Caco-2 (cell line): ENCODE measurements at regions not wholly inside any gene's neighbourhood (a gene's known extent, or its start where the extent isn't known, plus 50 kb on each side); places are given as distances from the start of the nearest gene placed in this dataset.

Experiments used
- BruUV-seq: library from RNA; stranded (reverse); fragments of 400-500 nt; replicated peaks from 2 replicates; lab custom pipeline; 2021; lab: Mats Ljungman, UMichigan
- CTCF ChIA-PET: fragments of 300-600 bp; sonication (Branson Sonifier 250); formaldehyde crosslinking; loops from one replicate; lab custom pipeline; 2022; ENCODE audit warnings: antibody characterized with exemption; lab: Charles Lee
- POLR2A ChIA-PET: fragments of 300-600 bp; sonication (Branson Sonifier 250); formaldehyde crosslinking; loops from one replicate; lab custom pipeline; 2022; ENCODE audit warnings: antibody characterized with exemption; lab: Charles Lee
- DNase-seq, 2 experiments: peaks; one replicate each; pipeline versions ENCODE4 v3.0.0 to v3.0.0-alpha.2; 2020 to 2022
- H3K27me3 ChIP-seq: replicated peaks from 2 replicates; pipeline ENCODE4 v1.6.0; 2011; ENCODE audit warnings: low read length; ENCODE audit not compliant: control insufficient read depth, insufficient read depth
- H3K36me3 ChIP-seq: 2 replicates; pipeline ENCODE4 v1.5.1; 2011; ENCODE audit warnings: low read length; ENCODE audit not compliant: control insufficient read depth, insufficient read depth
- H3K4me1 ChIP-seq: fragments of 250-450 bp; sonication (Bioruptor Pico); 2 replicates; pipeline ENCODE4 v1.5.1; 2020; ENCODE audit warnings: mild to moderate bottlenecking
- H3K4me3 ChIP-seq: 2 replicates; pipeline ENCODE4 v1.5.1; 2011; ENCODE audit warnings: low read depth, mild to moderate bottlenecking, control low read depth, low read length
- H3K9me3 ChIP-seq: fragments of 250-450 bp; sonication (Bioruptor Pico); 2 replicates; pipeline ENCODE4 v1.5.1; 2020; ENCODE audit warnings: mild to moderate bottlenecking, moderate library complexity
- H3K27ac Mint-ChIP-seq: one replicate; pipeline ENCODE4 v1.8.0; 2022; ENCODE audit warnings: mixed read lengths; ENCODE audit not compliant: unreplicated experiment
- H3K27me3 Mint-ChIP-seq: one replicate; pipeline ENCODE4 v1.8.0; 2022; ENCODE audit warnings: mixed read lengths; ENCODE audit not compliant: insufficient read depth, unreplicated experiment
- H3K36me3 Mint-ChIP-seq: one replicate; pipeline ENCODE4 v1.8.0; 2022; ENCODE audit warnings: mild to moderate bottlenecking, mixed read lengths; ENCODE audit not compliant: insufficient read depth, unreplicated experiment
- H3K4me1 Mint-ChIP-seq: one replicate; pipeline ENCODE4 v1.8.0; 2022; ENCODE audit warnings: low read depth, mixed read lengths; ENCODE audit not compliant: unreplicated experiment
- H3K4me3 Mint-ChIP-seq: one replicate; pipeline ENCODE4 v1.8.0; 2022; ENCODE audit warnings: mild to moderate bottlenecking, moderate library complexity, mixed read lengths; ENCODE audit not compliant: unreplicated experiment
- H3K9me3 Mint-ChIP-seq: one replicate; pipeline ENCODE4 v1.8.0; 2022; ENCODE audit warnings: mixed read lengths; ENCODE audit not compliant: unreplicated experiment
- CTCF ChIP-seq, 2 experiments: fragments of 200-600 bp in 1 of 2; IDR thresholded peaks; 1 replicate in 1 of 2; 2 replicates in 1 of 2; pipeline versions ENCODE4 v1.5.1 to v1.8.0; 2011 to 2022; ENCODE audit warnings: antibody characterized with exemption in 1 of 2, control low read depth in 1 of 2, inconsistent platforms in 1 of 2, low read depth in 1 of 2, low read length in 1 of 2, mild to moderate bottlenecking in 1 of 2, moderate library complexity in 1 of 2; ENCODE audit not compliant: insufficient read depth in 1 of 2, severe bottlenecking in 1 of 2, unreplicated experiment in 1 of 2
- intact Hi-C: fragments of 100-400 bp; cut with micrococcal nuclease; formaldehyde crosslinking; loops from one replicate; pipeline ENCODE4 v1.10.0; 2022; ENCODE audit not compliant: unreplicated experiment

- no peak for TF ChIP-seq CTCF (IDR thresholded peaks at IDR 0.05; ENCODE audit: insufficient read depth in 1 of 2, low read depth in 1 of 2, low read length in 1 of 2, severe bottlenecking in 1 of 2, unreplicated experiment in 1 of 2)
- POLR2A ChIA-PET, result no interaction called here
- Histone ChIP-seq H3K4me3 (no peak overlapping the region), H3K36me3 (no peaks in the 10 kb centered on the region), H3K9me3 (no peaks in the 10 kb centered on the region), H3K4me1 (no peaks in the 10 kb centered on the region), H3K27me3 (no peaks in the 10 kb centered on the region)
- Mint-ChIP-seq H3K4me3 (no peak overlapping the region), H3K4me1 (no peaks in the 10 kb centered on the region), H3K36me3 (no peaks in the 10 kb centered on the region), H3K9me3 (no peaks in the 10 kb centered on the region), H3K27ac (no peak overlapping the region), H3K27me3 (no peaks in the 10 kb centered on the region)
- no peak for DNase-seq
- CTCF ChIA-PET, result no interaction called here
- intact Hi-C loops, result no loop called here
- BruUV-seq, result no TSS peak
Observed at GRCh38 chrX:92224406-92224805, 445.2 kb downstream of the PCDH11X start.

GRCh38 chrX:92230628-92231027, 451.5 kb downstream of the PCDH11X start:
- Histone ChIP-seq H3K4me1 (no peaks in the 10 kb centered on the region), H3K4me3 (no peak overlapping the region), H3K36me3 (no peaks in the 10 kb centered on the region), H3K27me3 (no peaks in the 10 kb centered on the region), H3K9me3 (no peaks in the 10 kb centered on the region)
- Mint-ChIP-seq H3K9me3 (no peaks in the 10 kb centered on the region), H3K27ac (no peak overlapping the region), H3K4me1 (no peaks in the 10 kb centered on the region), H3K27me3 (no peaks in the 10 kb centered on the region), H3K4me3 (no peak overlapping the region), H3K36me3 (no peaks in the 10 kb centered on the region)
- ChIA-PET CTCF (no interaction called here), POLR2A (no interaction called here)
- intact Hi-C loops, result loop anchor here (5.0 kb wide), 1 partner anchor 1307 kb away; no protein-coding TSS in a partner anchor
- DNase-seq, result no peak
- BruUV-seq, result no TSS peak
- no peak for TF ChIP-seq CTCF (IDR thresholded peaks at IDR 0.05; ENCODE audit: insufficient read depth in 1 of 2, low read depth in 1 of 2, low read length in 1 of 2, severe bottlenecking in 1 of 2, unreplicated experiment in 1 of 2)

GRCh38 chrX:92231391-92231790, 452.2 kb downstream of the PCDH11X start:
- H3K27me3 ChIP-seq, result no peaks in the 10 kb centered on the region
- POLR2A ChIA-PET, result no interaction called here
- intact Hi-C loops, result loop anchor here (5.0 kb wide), 1 partner anchor 1306 kb away; no protein-coding TSS in a partner anchor
- TF ChIP-seq CTCF (IDR thresholded peaks at IDR 0.05; ENCODE audit: insufficient read depth in 1 of 2, low read depth in 1 of 2, low read length in 1 of 2, severe bottlenecking in 1 of 2, unreplicated experiment in 1 of 2), result no peak
- no peak overlapping the region for H3K4me3 ChIP-seq
- no peaks in the 10 kb centered on the region for H3K9me3 ChIP-seq
- Mint-ChIP-seq H3K27me3 (no peaks in the 10 kb centered on the region), H3K4me1 (no peaks in the 10 kb centered on the region), H3K36me3 (no peaks in the 10 kb centered on the region), H3K27ac (no peak overlapping the region), H3K9me3 (no peaks in the 10 kb centered on the region), H3K4me3 (no peak overlapping the region)
- CTCF ChIA-PET, result no interaction called here
- no peaks in the 10 kb centered on the region for H3K36me3 ChIP-seq
- no peaks in the 10 kb centered on the region for H3K4me1 ChIP-seq
- DNase-seq, result no peak
- no TSS peak for BruUV-seq
